K562 (cell line): ENCODE measurements at regions not wholly inside any gene's neighbourhood (a gene's known extent, or its start where the extent isn't known, plus 50 kb on each side); places are given as distances from the start of the nearest gene placed in this dataset.

ENCODE experiments used
- CBFB ChIP-seq: sonication (generic); formaldehyde crosslinking; IDR thresholded peaks from 2 replicates; pipeline ENCODE4 v1.4.0; 2020; ENCODE audit warnings: mild to moderate bottlenecking, missing genetic modification reagents
- CBX3 ChIP-seq, 2 experiments: IDR thresholded peaks; 1 replicate in 1 of 2; 2 replicates in 1 of 2; pipeline ENCODE4 v1.6.1; 2012; ENCODE audit warnings: inconsistent platforms in 2 of 2, low read length in 2 of 2, borderline replicate concordance in 1 of 2, control low read depth in 1 of 2
- NCOR1 ChIP-seq: fragments of 450-650 bp; IDR thresholded peaks from 2 replicates; pipeline ENCODE4 v1.6.1; 2016; ENCODE audit warnings: mild to moderate bottlenecking, moderate library complexity
- NFRKB ChIP-seq: fragments of 450-650 bp; IDR thresholded peaks from 2 replicates; pipeline ENCODE4 v1.6.1; 2016; ENCODE audit warnings: low read depth
- SMC3 ChIP-seq: conservative IDR thresholded peaks from 2 replicates; pipeline ENCODE4 v1.6.1; 2011; ENCODE audit warnings: low read depth, low read length, improper control_type of control experiment; ENCODE audit not compliant: insufficient read depth
- STAT5A ChIP-seq: IDR thresholded peaks from 2 replicates; pipeline ENCODE4 v1.6.1; 2012; ENCODE audit warnings: low read length, inconsistent platforms, borderline replicate concordance
- TCFL5 ChIP-seq: fragments of 250-450 bp; sonication (Bioruptor Pico); conservative IDR thresholded peaks from 2 replicates; pipeline ENCODE4 v1.6.1; 2021; ENCODE audit warnings: mild to moderate bottlenecking, moderate library complexity, matching md5 sums
- THRAP3 ChIP-seq: fragments of 450-650 bp; IDR thresholded peaks from 2 replicates; pipeline ENCODE4 v1.6.1; 2016; ENCODE audit warnings: mild to moderate bottlenecking, inconsistent platforms, borderline replicate concordance
- TSHZ1 ChIP-seq: fragments of 250-450 bp; sonication (Bioruptor Pico); IDR thresholded peaks from 2 replicates; pipeline ENCODE4 v1.4.0; 2020; ENCODE audit warnings: mild to moderate bottlenecking, moderate library complexity
- TF ChIP-seq, protein P1 (sequence below): fragments of 250-450 bp; sonication (Bioruptor Pico); IDR thresholded peaks from 2 replicates; pipeline ENCODE4 v1.5.1; 2021; ENCODE audit warnings: mild to moderate bottlenecking
- TF ChIP-seq, protein P2 (sequence below): fragments of 450-650 bp; formaldehyde crosslinking; IDR thresholded peaks from 2 replicates; pipeline ENCODE4 v1.4.0; 2020; ENCODE audit warnings: mild to moderate bottlenecking, moderate library complexity
- TF ChIP-seq, protein P3 (sequence below): sonication (generic); formaldehyde crosslinking; IDR thresholded peaks from 2 replicates; pipeline ENCODE4 v1.8.0; 2022; ENCODE audit warnings: missing genetic modification reagents, mild to moderate bottlenecking, borderline replicate concordance

- TF ChIP-seq STAT5A: no peak
- TF ChIP-seq, protein P1, sequence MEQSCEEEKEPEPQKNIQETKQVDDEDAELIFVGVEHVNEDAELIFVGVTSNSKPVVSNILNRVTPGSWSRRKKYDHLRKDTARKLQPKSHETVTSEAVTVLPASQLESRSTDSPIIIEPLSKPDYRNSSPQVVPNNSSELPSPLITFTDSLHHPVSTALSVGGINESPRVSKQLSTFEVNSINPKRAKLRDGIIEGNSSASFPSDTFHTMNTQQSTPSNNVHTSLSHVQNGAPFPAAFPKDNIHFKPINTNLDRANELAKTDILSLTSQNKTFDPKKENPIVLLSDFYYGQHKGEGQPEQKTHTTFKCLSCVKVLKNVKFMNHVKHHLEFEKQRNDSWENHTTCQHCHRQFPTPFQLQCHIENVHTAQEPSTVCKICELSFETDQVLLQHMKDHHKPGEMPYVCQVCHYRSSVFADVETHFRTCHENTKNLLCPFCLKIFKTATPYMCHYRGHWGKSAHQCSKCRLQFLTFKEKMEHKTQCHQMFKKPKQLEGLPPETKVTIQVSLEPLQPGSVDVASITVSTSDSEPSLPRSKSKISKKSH (CRISPR knock-in tag): 0 out of 2 replicates have a peak, but pooled peaks have one; percentile 35
- TF ChIP-seq THRAP3: no peak
- TF ChIP-seq, protein P2, sequence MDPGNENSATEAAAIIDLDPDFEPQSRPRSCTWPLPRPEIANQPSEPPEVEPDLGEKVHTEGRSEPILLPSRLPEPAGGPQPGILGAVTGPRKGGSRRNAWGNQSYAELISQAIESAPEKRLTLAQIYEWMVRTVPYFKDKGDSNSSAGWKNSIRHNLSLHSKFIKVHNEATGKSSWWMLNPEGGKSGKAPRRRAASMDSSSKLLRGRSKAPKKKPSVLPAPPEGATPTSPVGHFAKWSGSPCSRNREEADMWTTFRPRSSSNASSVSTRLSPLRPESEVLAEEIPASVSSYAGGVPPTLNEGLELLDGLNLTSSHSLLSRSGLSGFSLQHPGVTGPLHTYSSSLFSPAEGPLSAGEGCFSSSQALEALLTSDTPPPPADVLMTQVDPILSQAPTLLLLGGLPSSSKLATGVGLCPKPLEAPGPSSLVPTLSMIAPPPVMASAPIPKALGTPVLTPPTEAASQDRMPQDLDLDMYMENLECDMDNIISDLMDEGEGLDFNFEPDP (CRISPR knock-in tag): no peak
- TF ChIP-seq NCOR1: no peak
- no peak for TF ChIP-seq CBFB (CRISPR knock-in tag)
- TF ChIP-seq, protein P3, sequence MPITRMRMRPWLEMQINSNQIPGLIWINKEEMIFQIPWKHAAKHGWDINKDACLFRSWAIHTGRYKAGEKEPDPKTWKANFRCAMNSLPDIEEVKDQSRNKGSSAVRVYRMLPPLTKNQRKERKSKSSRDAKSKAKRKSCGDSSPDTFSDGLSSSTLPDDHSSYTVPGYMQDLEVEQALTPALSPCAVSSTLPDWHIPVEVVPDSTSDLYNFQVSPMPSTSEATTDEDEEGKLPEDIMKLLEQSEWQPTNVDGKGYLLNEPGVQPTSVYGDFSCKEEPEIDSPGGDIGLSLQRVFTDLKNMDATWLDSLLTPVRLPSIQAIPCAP (CRISPR knock-in tag): no peak
- no peak for TF ChIP-seq TSHZ1 (CRISPR knock-in tag)
- no peak for TF ChIP-seq SMC3
- TF ChIP-seq NFRKB: no peak
- TF ChIP-seq CBX3 (IDR thresholded peaks at IDR 0.05; ENCODE audit: borderline replicate concordance in 1 of 2, low read length in 2 of 2): peak in 1 of 2 experiments; percentile 88; a peak in 2 of 3 replicates
- no peak for TF ChIP-seq TCFL5
These were observed 646.5 kb downstream of the MCTP2 start (continued) for GRCh38 chr15:94877833-94878232.
